ENCODE measurements at regions not wholly inside any gene's neighbourhood (a gene's known extent, or its start where the extent isn't known, plus 50 kb on each side); places are given as distances from the start of the nearest gene placed in this dataset.

- no peak for TF ChIP-seq CTCF (IDR thresholded peaks at IDR 0.05; ENCODE audit: low read depth, low read length, missing input control)
- TF ChIP-seq EGR1 (IDR thresholded peaks at IDR 0.05; ENCODE audit: low read depth in 2 of 2), result no peak
- no peak for TF ChIP-seq ZBTB33 (IDR thresholded peaks at IDR 0.05)
- no peak for TF ChIP-seq REST (IDR thresholded peaks at IDR 0.05)
- TF ChIP-seq JUND (IDR thresholded peaks at IDR 0.05), result no peak
- no peak for TF ChIP-seq FOXA2 (IDR thresholded peaks at IDR 0.05)
- no peak for TF ChIP-seq TAF1 (conservative IDR thresholded peaks at IDR 0.05)
- TF ChIP-seq GABPA (IDR thresholded peaks at IDR 0.05 in 1 of 2, conservative IDR thresholded peaks at IDR 0.05 in 1 of 2), result no peak
- no peak for TF ChIP-seq MAX (IDR thresholded peaks at IDR 0.05)
- TF ChIP-seq RAD21 (IDR thresholded peaks at IDR 0.05), result no peak
- TF ChIP-seq SP1 (IDR thresholded peaks at IDR 0.05), result no peak
- no peak for TF ChIP-seq ATF3 (IDR thresholded peaks at IDR 0.05)
- TF ChIP-seq RXRA (IDR thresholded peaks at IDR 0.05), result no peak
- no peak for TF ChIP-seq YY1 (IDR thresholded peaks at IDR 0.05)
These were observed 84.8 kb downstream of the ADAMTS15 start for GRCh38 chr11:130533113-130533798.
